ENCODE measurements at regions not wholly inside any gene's neighbourhood (a gene's known extent, or its start where the extent isn't known, plus 50 kb on each side); places are given as distances from the start of the nearest gene placed in this dataset.

DNA sequence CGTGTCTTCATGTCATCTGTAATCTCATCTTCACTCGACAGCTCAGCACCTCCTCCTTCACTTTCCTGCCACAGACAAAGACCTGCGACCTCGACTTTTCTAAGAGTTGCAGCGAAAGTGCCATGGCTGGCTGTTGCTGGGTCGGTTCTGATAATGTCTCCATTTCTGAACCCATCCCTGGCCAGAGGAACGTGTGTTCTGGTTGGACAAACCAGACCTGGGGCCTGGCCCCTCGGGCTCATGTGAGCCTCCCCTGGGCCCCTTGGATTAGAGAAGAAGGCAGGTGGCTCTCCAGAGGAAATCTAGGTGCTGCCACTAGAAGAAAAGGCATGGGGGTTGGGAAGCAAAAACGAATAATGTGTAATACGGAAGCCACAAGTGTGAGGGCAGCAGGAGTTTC is 273.7 kb downstream of the GLRX3 start:
- TF ChIP-seq, protein P1, sequence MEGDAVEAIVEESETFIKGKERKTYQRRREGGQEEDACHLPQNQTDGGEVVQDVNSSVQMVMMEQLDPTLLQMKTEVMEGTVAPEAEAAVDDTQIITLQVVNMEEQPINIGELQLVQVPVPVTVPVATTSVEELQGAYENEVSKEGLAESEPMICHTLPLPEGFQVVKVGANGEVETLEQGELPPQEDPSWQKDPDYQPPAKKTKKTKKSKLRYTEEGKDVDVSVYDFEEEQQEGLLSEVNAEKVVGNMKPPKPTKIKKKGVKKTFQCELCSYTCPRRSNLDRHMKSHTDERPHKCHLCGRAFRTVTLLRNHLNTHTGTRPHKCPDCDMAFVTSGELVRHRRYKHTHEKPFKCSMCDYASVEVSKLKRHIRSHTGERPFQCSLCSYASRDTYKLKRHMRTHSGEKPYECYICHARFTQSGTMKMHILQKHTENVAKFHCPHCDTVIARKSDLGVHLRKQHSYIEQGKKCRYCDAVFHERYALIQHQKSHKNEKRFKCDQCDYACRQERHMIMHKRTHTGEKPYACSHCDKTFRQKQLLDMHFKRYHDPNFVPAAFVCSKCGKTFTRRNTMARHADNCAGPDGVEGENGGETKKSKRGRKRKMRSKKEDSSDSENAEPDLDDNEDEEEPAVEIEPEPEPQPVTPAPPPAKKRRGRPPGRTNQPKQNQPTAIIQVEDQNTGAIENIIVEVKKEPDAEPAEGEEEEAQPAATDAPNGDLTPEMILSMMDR (IDR thresholded peaks at IDR 0.05; ENCODE audit: low read depth, low read length), result no peak
- no peak for TF ChIP-seq EZH2phosphoT487 (IDR thresholded peaks at IDR 0.05; ENCODE audit: low read depth)

Measured in OCI-LY3 (cell line).